GM23338 (cell line): ENCODE measurements at regions not wholly inside any gene's neighbourhood (a gene's known extent, or its start where the extent isn't known, plus 50 kb on each side); places are given as distances from the start of the nearest gene placed in this dataset.

Experiments
- ATAC-seq: fragments of 200-7000 bp; cut with Tn5 transposase; 3 replicates; pipeline ENCODE4 v1.9.1; 2020
- DNase-seq: peaks from one replicate; pipeline ENCODE4 v3.0.0-alpha.2; 2015; ENCODE audit warnings: low spot score
- H2AFZ ChIP-seq: fragments of 200-600 bp; sonication (generic); 2 replicates; pipeline ENCODE4 v1.8.0; 2016; ENCODE audit warnings: antibody characterized with exemption, mild to moderate bottlenecking, moderate library complexity
- H3F3A ChIP-seq: fragments of 200-600 bp; sonication (generic); replicated peaks from 2 replicates; pipeline ENCODE4 v1.8.0; 2017; ENCODE audit warnings: antibody characterized with exemption, mixed run types, low read depth
- H3K27ac ChIP-seq: fragments of 200-600 bp; sonication (generic); 2 replicates; pipeline ENCODE4 v1.6.1; 2016; ENCODE audit warnings: low read depth
- H3K27me3 ChIP-seq: fragments of 200-600 bp; sonication (generic); 2 replicates; pipeline ENCODE4 v1.8.0; 2016; ENCODE audit warnings: mild to moderate bottlenecking, mixed run types, moderate library complexity; ENCODE audit not compliant: insufficient read depth
- H3K36me3 ChIP-seq: fragments of 200-600 bp; sonication (generic); 2 replicates; pipeline ENCODE4 v1.8.0; 2016; ENCODE audit warnings: mild to moderate bottlenecking; ENCODE audit not compliant: insufficient read depth
- H3K4me1 ChIP-seq: fragments of 200-600 bp; sonication (generic); 2 replicates; pipeline ENCODE4 v1.8.0; 2016; ENCODE audit warnings: mild to moderate bottlenecking, moderate library complexity; ENCODE audit not compliant: insufficient read depth
- H3K4me2 ChIP-seq: fragments of 200-600 bp; sonication (generic); 2 replicates; pipeline ENCODE4 v1.7.1; 2017; ENCODE audit warnings: mixed run types
- H3K4me3 ChIP-seq: fragments of 200-600 bp; sonication (generic); 2 replicates; pipeline ENCODE4 v1.6.1; 2016; ENCODE audit warnings: mixed run types
- H3K79me2 ChIP-seq: fragments of 200-600 bp; sonication (generic); replicated peaks from 2 replicates; pipeline ENCODE4 v1.8.0; 2017; ENCODE audit warnings: mild to moderate bottlenecking; ENCODE audit not compliant: insufficient read depth
- H3K9me2 ChIP-seq: fragments of 200-600 bp; sonication (generic); 2 replicates; pipeline ENCODE4 v1.8.0; 2017; ENCODE audit not compliant: insufficient read depth
- H4K20me1 ChIP-seq: fragments of 200-600 bp; sonication (generic); replicated peaks from 2 replicates; pipeline ENCODE4 v1.8.0; 2017; ENCODE audit warnings: mild to moderate bottlenecking; ENCODE audit not compliant: insufficient read depth
- H3K27ac Mint-ChIP-seq: 2 replicates; pipeline ENCODE4 v1.8.0; 2020; ENCODE audit warnings: inconsistent platforms, mild to moderate bottlenecking, moderate library complexity, mixed read lengths
- H3K27me3 Mint-ChIP-seq: 3 replicates; pipeline ENCODE4 v1.8.0; 2022; ENCODE audit warnings: low read depth, mild to moderate bottlenecking, moderate library complexity, mixed read lengths, inconsistent platforms; ENCODE audit not compliant: insufficient read depth, poor library complexity
- H3K36me3 Mint-ChIP-seq: 3 replicates; pipeline ENCODE4 v1.8.0; 2021; ENCODE audit warnings: low read depth, mild to moderate bottlenecking, inconsistent platforms, moderate library complexity, mixed read lengths
- H3K4me1 Mint-ChIP-seq: 3 replicates; pipeline ENCODE4 v1.8.0; 2020; ENCODE audit warnings: mild to moderate bottlenecking, inconsistent platforms, mixed read lengths
- H3K4me3 Mint-ChIP-seq: 3 replicates; pipeline ENCODE4 v1.8.0; 2021; ENCODE audit warnings: moderate library complexity, mild to moderate bottlenecking, inconsistent platforms, mixed read lengths
- H3K9me3 Mint-ChIP-seq: 3 replicates; pipeline ENCODE4 v1.8.0; 2020; ENCODE audit warnings: moderate library complexity, mild to moderate bottlenecking, inconsistent platforms, mixed read lengths
- EZH2 ChIP-seq: fragments of 200-600 bp; sonication (generic); IDR thresholded peaks from one replicate; pipeline ENCODE4 v1.8.0; 2017; ENCODE audit warnings: antibody characterized with exemption, mild to moderate bottlenecking, low read depth; ENCODE audit not compliant: unreplicated experiment
- EZH2phosphoT487 ChIP-seq: fragments of 200-600 bp; sonication (generic); IDR thresholded peaks from one replicate; pipeline ENCODE4 v1.8.1; 2018; ENCODE audit warnings: antibody characterized with exemption; ENCODE audit not compliant: unreplicated experiment
- JUNB ChIP-seq: IDR thresholded peaks from one replicate; pipeline ENCODE4 v1.6.1; 2016; ENCODE audit warnings: antibody characterized with exemption; ENCODE audit not compliant: unreplicated experiment
- POLR2AphosphoS5 ChIP-seq: IDR thresholded peaks from 2 replicates; pipeline ENCODE4 v1.6.1; 2016; ENCODE audit warnings: antibody characterized with exemption, low read depth
- ZNF331 ChIP-seq: fragments of 250-450 bp; sonication (Bioruptor Pico); IDR thresholded peaks from 2 replicates; pipeline ENCODE4 v1.5.0; 2020; ENCODE audit warnings: low read depth, mild to moderate bottlenecking, moderate library complexity
- TF ChIP-seq, protein P1 (sequence below): IDR thresholded peaks from 2 replicates; pipeline ENCODE4 v1.6.1; 2016; ENCODE audit warnings: antibody characterized with exemption
- TF ChIP-seq, protein P2 (sequence below): fragments of 250-450 bp; sonication (Bioruptor Pico); IDR thresholded peaks from 2 replicates; pipeline ENCODE4 v1.5.0; 2020; ENCODE audit warnings: mild to moderate bottlenecking, moderate library complexity
- TF ChIP-seq, protein P3 (sequence below), 2 experiments: fragments of 200-600 bp in 1 of 2; sonication (generic) in 1 of 2; conservative IDR thresholded peaks; 2 replicates each; pipeline versions ENCODE4 v1.5.1 to v1.6.1; 2016 to 2017; ENCODE audit warnings: antibody characterized with exemption in 2 of 2, low read depth in 2 of 2, mild to moderate bottlenecking in 2 of 2, moderate library complexity in 1 of 2

DNA sequence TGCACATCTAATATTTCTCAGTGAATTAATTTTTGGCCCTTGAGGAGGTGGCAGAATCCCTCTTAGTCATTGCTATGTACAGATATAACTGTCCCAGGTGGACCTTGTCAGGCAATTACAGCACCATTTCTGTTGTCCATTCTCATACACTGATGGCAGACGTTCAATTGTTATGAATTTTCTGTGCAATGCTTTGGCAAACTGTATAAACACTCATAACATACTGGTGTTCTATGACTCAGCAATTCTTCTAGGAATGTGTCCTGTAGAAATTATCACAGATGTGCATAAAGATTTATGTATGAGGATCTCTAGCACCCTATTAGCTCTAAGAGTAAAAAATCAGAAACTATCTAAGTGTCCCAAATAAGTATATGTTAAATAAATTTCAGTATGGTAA, 80.8 kb downstream of the DNAJB9 start:
- no peaks in the 10 kb centered on the region for H3K27me3 ChIP-seq
- no peak for DNase-seq

More for the DNA sequence above, 80.8 kb downstream of the DNAJB9 start:
- Mint-ChIP-seq H3K4me3 (no peak overlapping the region), H3K36me3 (0 out of 3 replicates have a peak, but pooled peaks cover 2% of the 10 kb centered on the region), H3K27me3 (no peaks in the 10 kb centered on the region), H3K27ac (0 out of 2 replicates have a peak overlapping the region, but pooled peaks have one; percentile 36), H3K4me1 (no peaks in the 10 kb centered on the region), H3K9me3 (peaks cover 5% of the 10 kb centered on the region; the same call in 2 of the 3 replicates)
- Histone ChIP-seq H3K4me1 (no peaks in the 10 kb centered on the region), H3K36me3 (no peaks in the 10 kb centered on the region), H3K4me2 (no peak overlapping the region), H2AFZ (peak overlapping the region; percentile 6; the same call in 1 of the 2 replicates), H3K79me2 (no peaks in the 10 kb centered on the region), H3K9me2 (peaks cover 7% of the 10 kb centered on the region; the same call in 1 of the 2 replicates), H3F3A (no peaks in the 10 kb centered on the region), H3K27ac (no peak overlapping the region), H3K4me3 (no peak overlapping the region), H4K20me1 (no peaks in the 10 kb centered on the region)
- ATAC-seq = no peak
- TF ChIP-seq EZH2 (no peak), POLR2AphosphoS5 (no peak), JUNB (no peak), ZNF331 (CRISPR knock-in tag) (no peak), EZH2phosphoT487 (no peak)
- TF ChIP-seq, protein P1, sequence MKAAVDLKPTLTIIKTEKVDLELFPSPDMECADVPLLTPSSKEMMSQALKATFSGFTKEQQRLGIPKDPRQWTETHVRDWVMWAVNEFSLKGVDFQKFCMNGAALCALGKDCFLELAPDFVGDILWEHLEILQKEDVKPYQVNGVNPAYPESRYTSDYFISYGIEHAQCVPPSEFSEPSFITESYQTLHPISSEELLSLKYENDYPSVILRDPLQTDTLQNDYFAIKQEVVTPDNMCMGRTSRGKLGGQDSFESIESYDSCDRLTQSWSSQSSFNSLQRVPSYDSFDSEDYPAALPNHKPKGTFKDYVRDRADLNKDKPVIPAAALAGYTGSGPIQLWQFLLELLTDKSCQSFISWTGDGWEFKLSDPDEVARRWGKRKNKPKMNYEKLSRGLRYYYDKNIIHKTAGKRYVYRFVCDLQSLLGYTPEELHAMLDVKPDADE = no peak
- TF ChIP-seq, protein P2, sequence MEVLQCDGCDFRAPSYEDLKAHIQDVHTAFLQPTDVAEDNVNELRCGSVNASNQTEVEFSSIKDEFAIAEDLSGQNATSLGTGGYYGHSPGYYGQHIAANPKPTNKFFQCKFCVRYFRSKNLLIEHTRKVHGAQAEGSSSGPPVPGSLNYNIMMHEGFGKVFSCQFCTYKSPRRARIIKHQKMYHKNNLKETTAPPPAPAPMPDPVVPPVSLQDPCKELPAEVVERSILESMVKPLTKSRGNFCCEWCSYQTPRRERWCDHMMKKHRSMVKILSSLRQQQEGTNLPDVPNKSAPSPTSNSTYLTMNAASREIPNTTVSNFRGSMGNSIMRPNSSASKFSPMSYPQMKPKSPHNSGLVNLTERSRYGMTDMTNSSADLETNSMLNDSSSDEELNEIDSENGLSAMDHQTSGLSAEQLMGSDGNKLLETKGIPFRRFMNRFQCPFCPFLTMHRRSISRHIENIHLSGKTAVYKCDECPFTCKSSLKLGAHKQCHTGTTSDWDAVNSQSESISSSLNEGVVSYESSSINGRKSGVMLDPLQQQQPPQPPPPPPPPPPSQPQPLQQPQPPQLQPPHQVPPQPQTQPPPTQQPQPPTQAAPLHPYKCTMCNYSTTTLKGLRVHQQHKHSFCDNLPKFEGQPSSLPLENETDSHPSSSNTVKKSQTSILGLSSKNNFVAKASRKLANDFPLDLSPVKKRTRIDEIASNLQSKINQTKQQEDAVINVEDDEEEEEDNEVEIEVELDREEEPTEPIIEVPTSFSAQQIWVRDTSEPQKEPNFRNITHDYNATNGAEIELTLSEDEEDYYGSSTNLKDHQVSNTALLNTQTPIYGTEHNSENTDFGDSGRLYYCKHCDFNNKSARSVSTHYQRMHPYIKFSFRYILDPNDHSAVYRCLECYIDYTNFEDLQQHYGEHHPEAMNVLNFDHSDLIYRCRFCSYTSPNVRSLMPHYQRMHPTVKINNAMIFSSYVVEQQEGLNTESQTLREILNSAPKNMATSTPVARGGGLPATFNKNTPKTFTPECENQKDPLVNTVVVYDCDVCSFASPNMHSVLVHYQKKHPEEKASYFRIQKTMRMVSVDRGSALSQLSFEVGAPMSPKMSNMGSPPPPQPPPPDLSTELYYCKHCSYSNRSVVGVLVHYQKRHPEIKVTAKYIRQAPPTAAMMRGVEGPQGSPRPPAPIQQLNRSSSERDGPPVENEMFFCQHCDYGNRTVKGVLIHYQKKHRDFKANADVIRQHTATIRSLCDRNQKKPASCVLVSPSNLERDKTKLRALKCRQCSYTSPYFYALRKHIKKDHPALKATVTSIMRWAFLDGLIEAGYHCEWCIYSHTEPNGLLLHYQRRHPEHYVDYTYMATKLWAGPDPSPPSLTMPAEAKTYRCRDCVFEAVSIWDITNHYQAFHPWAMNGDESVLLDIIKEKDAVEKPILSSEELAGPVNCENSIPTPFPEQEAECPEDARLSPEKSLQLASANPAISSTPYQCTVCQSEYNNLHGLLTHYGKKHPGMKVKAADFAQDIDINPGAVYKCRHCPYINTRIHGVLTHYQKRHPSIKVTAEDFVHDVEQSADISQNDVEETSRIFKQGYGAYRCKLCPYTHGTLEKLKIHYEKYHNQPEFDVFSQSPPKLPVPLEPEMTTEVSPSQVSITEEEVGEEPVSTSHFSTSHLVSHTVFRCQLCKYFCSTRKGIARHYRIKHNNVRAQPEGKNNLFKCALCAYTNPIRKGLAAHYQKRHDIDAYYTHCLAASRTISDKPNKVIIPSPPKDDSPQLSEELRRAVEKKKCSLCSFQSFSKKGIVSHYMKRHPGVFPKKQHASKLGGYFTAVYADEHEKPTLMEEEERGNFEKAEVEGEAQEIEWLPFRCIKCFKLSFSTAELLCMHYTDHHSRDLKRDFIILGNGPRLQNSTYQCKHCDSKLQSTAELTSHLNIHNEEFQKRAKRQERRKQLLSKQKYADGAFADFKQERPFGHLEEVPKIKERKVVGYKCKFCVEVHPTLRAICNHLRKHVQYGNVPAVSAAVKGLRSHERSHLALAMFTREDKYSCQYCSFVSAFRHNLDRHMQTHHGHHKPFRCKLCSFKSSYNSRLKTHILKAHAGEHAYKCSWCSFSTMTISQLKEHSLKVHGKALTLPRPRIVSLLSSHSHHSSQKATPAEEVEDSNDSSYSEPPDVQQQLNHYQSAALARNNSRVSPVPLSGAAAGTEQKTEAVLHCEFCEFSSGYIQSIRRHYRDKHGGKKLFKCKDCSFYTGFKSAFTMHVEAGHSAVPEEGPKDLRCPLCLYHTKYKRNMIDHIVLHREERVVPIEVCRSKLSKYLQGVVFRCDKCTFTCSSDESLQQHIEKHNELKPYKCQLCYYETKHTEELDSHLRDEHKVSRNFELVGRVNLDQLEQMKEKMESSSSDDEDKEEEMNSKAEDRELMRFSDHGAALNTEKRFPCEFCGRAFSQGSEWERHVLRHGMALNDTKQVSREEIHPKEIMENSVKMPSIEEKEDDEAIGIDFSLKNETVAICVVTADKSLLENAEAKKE = no peak
- TF ChIP-seq, protein P3, sequence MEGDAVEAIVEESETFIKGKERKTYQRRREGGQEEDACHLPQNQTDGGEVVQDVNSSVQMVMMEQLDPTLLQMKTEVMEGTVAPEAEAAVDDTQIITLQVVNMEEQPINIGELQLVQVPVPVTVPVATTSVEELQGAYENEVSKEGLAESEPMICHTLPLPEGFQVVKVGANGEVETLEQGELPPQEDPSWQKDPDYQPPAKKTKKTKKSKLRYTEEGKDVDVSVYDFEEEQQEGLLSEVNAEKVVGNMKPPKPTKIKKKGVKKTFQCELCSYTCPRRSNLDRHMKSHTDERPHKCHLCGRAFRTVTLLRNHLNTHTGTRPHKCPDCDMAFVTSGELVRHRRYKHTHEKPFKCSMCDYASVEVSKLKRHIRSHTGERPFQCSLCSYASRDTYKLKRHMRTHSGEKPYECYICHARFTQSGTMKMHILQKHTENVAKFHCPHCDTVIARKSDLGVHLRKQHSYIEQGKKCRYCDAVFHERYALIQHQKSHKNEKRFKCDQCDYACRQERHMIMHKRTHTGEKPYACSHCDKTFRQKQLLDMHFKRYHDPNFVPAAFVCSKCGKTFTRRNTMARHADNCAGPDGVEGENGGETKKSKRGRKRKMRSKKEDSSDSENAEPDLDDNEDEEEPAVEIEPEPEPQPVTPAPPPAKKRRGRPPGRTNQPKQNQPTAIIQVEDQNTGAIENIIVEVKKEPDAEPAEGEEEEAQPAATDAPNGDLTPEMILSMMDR (conservative IDR thresholded peaks at IDR 0.05; ENCODE audit: low read depth in 2 of 2) = no peak
